Vagina (tissue), 2 donors: ENCODE measurements at regions not wholly inside any gene's neighbourhood (a gene's known extent, or its start where the extent isn't known, plus 50 kb on each side); places are given as distances from the start of the nearest gene placed in this dataset.
"Not testable (repeated sequence)": the region's sequence is repeated elsewhere in the genome, so short reads cannot be mapped to it uniquely, and the experiment has no call there.

Experiments used
- DNase-seq, 2 donors: peaks; one replicate each; pipeline ENCODE4 v3.0.0-alpha.2; 2017; ENCODE audit errors: extremely low spot score in 2 of 2
- H3K27ac ChIP-seq: fragments of 200-600 bp; sonication (generic); one replicate; pipeline ENCODE4 v1.5.1; 2019
- H3K27me3 ChIP-seq: fragments of 200-600 bp; sonication (generic); one replicate; pipeline ENCODE4 v1.5.1; 2019
- H3K36me3 ChIP-seq, 2 donors: fragments of 200-600 bp; sonication (generic); one replicate each; pipeline ENCODE4 v1.5.1; 2017 to 2019
- H3K4me1 ChIP-seq: fragments of 200-600 bp; sonication (generic); one replicate; pipeline ENCODE4 v1.5.1; 2019
- H3K4me3 ChIP-seq, 2 donors: fragments of 200-600 bp; sonication (generic); 1 replicate in 1 of 2; 2 replicates in 1 of 2; pipeline ENCODE4 v1.5.1; 2016 to 2019
- H3K9me3 ChIP-seq: fragments of 200-600 bp; sonication (generic); one replicate; pipeline ENCODE4 v1.5.1; 2019
- POLR2A ChIP-seq, 2 donors: fragments of 450-650 bp; IDR thresholded peaks; one replicate each; pipeline ENCODE4 v1.6.1; 2017; ENCODE audit warnings: antibody characterized with exemption in 2 of 2, mild to moderate bottlenecking in 2 of 2, moderate library complexity in 2 of 2
- POLR2AphosphoS5 ChIP-seq, 2 donors: sonication (generic); formaldehyde crosslinking; IDR thresholded peaks; one replicate each; pipeline ENCODE4 v1.9.0; 2017; ENCODE audit warnings: antibody characterized with exemption in 2 of 2, mild to moderate bottlenecking in 2 of 2, low read depth in 1 of 2; ENCODE audit not compliant: insufficient read depth in 1 of 2
- intact Hi-C: fragments of 100-400 bp; cut with DNase I; formaldehyde crosslinking; loops from one replicate; pipeline ENCODE4 v1.15.1; 2023
- TF ChIP-seq, protein P1 (sequence below), 3 experiments: fragments of 450-650 bp in 2 of 3; fragments of 200-600 bp in 1 of 3; sonication (generic) in 1 of 3; IDR thresholded peaks; one replicate each; pipeline ENCODE4 v1.5.1; 2017 to 2019; ENCODE audit warnings: antibody characterized with exemption in 3 of 3, mild to moderate bottlenecking in 2 of 3, moderate library complexity in 2 of 3

DNA sequence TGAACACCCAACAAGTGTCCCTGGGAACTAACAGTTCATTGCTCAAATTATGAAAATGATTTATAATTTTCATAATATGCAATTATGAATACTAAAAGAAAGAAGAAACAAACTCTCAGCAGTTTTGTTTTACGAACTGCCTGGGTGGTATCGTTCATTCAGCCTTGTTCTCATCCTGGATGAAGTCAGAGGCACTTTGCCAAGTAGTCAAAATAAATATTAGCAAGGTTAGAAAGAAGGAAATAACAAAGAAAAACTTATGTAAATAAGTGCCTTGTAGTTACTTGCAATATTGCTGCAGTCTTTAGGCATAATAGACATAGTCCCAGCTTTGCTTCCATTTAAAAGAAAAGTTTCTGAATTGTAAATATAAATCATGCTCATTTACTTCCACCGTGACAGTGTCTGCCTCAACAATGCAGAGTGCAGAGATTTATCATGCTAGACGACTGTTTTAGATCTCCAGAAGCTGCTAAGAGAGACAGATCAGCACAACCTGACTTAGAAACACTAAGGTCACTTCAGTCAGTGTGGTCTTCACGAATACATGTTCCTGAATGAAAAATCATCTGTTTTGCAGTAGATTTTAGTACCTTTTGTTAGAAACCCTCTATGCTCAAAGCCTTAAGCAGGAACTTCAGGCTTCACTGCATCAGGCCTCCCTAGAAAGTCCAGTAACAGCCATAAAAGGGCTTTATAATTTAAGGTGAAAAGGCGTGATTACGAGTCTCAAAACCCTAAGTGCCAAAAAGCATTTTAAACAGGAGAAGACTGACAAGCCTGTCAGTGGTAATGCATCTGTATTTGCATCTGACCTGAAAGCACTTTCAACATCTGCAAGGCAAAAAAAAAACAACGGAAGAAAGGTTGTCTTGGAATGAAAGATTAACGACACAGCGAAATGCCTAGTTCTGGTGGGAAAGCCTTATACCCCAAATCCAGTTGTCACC lies 92.1 kb downstream of the TMEM167A start:
- no peak overlapping the region for H3K27ac ChIP-seq
- no peaks in the 10 kb centered on the region for H3K9me3 ChIP-seq
- no peak overlapping the region for H3K4me3 ChIP-seq
- no peaks in the 10 kb centered on the region for H3K27me3 ChIP-seq
- intact Hi-C loops, result no loop called here
- H3K4me1 ChIP-seq, result no peaks in the 10 kb centered on the region
- no peak for DNase-seq
- H3K36me3 ChIP-seq, result no peaks in the 10 kb centered on the region
- TF ChIP-seq, protein P1, sequence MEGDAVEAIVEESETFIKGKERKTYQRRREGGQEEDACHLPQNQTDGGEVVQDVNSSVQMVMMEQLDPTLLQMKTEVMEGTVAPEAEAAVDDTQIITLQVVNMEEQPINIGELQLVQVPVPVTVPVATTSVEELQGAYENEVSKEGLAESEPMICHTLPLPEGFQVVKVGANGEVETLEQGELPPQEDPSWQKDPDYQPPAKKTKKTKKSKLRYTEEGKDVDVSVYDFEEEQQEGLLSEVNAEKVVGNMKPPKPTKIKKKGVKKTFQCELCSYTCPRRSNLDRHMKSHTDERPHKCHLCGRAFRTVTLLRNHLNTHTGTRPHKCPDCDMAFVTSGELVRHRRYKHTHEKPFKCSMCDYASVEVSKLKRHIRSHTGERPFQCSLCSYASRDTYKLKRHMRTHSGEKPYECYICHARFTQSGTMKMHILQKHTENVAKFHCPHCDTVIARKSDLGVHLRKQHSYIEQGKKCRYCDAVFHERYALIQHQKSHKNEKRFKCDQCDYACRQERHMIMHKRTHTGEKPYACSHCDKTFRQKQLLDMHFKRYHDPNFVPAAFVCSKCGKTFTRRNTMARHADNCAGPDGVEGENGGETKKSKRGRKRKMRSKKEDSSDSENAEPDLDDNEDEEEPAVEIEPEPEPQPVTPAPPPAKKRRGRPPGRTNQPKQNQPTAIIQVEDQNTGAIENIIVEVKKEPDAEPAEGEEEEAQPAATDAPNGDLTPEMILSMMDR (IDR thresholded peaks at IDR 0.05), result no peak
- TF ChIP-seq POLR2A (IDR thresholded peaks at IDR 0.05), result no peak
- TF ChIP-seq POLR2AphosphoS5 (IDR thresholded peaks at IDR 0.05; ENCODE audit: insufficient read depth in 1 of 2, low read depth in 1 of 2), result no peak

DNA sequence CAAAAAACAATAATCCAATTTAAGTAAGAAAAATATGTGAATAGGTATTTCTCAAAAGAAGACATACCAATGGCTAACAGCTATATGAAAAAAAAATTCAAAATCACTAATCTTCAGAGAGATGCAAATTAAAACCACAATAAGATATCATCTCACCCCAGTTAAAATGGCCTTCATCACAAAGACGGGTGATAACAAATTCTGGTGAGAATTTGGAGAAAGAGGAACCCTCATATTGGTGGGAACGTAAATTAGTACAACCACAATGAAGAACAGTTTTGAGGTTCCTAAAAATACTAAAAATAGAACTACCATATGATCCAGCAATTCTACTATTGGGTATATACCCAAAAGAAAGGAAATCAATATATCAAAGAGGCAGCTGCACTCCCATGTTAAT lies 94.3 kb downstream of the TMEM167A start:
- no peak overlapping the region for H3K27ac ChIP-seq
- TF ChIP-seq POLR2AphosphoS5 (IDR thresholded peaks at IDR 0.05; ENCODE audit: insufficient read depth in 1 of 2, low read depth in 1 of 2) (no peak), POLR2A (IDR thresholded peaks at IDR 0.05) (no peak)
- TF ChIP-seq, protein P1 (IDR thresholded peaks at IDR 0.05), result no peak
- no peak for DNase-seq
- no peaks in the 10 kb centered on the region for H3K36me3 ChIP-seq
- intact Hi-C loops, result no loop called here
- no peaks in the 10 kb centered on the region for H3K27me3 ChIP-seq
- no peak overlapping the region for H3K4me3 ChIP-seq
- H3K4me1 ChIP-seq, result no peaks in the 10 kb centered on the region
- no peaks in the 10 kb centered on the region for H3K9me3 ChIP-seq

DNA sequence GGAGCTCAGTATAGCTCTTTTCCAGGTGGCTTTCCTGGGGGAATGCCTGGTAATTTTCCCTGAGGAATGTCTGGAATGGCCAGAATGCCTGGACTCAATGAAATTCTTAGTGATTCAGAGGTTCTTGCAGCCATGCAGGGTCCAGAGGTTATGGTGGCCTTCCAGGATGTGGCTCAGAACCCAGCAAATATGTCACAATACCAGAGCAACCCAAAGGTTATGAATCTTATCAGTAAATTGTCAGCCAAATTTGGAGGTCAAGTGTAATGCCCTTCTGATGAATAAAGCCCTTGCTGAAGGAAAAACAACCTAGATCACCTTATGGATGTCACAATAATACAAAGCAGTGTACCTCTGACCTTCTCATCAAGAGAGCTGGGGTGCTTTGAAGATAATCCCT lies 100.3 kb downstream of the TMEM167A start:
- intact Hi-C loops, result not testable (repeated sequence)

DNA sequence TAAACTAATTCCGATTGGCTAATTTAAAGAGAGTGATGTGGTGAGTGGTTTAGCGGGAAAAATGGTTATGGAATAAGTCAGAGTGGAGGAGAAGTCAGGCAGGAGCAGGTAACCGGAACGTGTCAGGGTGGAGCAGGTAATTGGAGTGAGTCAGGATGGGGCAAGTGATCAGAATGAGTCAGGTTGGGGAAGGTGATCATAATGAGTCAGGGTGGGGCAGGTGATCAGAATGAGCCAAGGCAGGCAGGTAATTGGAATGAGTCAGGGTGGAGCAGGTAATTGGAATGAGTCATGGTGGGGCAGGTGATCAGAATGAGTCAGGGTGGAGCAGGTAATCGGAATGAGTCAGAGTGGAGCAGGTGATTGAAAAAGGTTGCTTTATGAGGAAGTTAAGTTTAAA lies 101.4 kb downstream of the TMEM167A start:
- no peak for DNase-seq
- Histone ChIP-seq H3K36me3 (no peaks in the 10 kb centered on the region), H3K4me1 (no peaks in the 10 kb centered on the region), H3K9me3 (peaks cover 8% of the 10 kb centered on the region), H3K4me3 (no peak overlapping the region), H3K27me3 (no peaks in the 10 kb centered on the region), H3K27ac (no peak overlapping the region)
- TF ChIP-seq POLR2A (IDR thresholded peaks at IDR 0.05) (no peak), POLR2AphosphoS5 (IDR thresholded peaks at IDR 0.05; ENCODE audit: insufficient read depth in 1 of 2, low read depth in 1 of 2) (no peak)
- TF ChIP-seq, protein P1 (IDR thresholded peaks at IDR 0.05), result no peak
- intact Hi-C loops, result no loop called here

More for the DNA sequence above, 100.3 kb downstream of the TMEM167A start:
- H3K36me3 ChIP-seq, H3K4me3 ChIP-seq, H3K9me3 ChIP-seq, H3K4me1 ChIP-seq, DNase-seq, H3K27me3 ChIP-seq, H3K27ac ChIP-seq: not testable (repeated sequence)

DNA sequence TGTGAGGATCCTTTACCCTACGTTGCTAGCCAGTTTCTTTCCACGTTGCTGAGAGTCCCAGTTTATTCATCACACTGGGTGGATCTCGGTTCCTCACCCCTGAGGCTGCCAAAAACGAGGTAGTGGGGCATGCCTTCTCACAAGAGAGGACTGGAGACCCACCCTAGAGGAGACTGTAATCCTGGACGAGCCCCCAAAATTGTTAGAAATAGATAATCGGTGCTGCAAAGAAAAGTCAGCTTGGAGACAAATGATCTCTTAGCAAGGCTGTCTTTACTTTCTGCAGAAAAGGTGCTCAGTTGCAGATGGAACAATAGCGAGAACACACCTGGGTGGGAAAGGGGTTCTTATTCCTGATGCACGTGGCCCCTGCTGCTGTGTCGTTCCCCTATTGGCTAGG lies 101.8 kb downstream of the TMEM167A start:
- H3K27me3 ChIP-seq, result no peaks in the 10 kb centered on the region
- TF ChIP-seq POLR2AphosphoS5 (IDR thresholded peaks at IDR 0.05; ENCODE audit: insufficient read depth in 1 of 2, low read depth in 1 of 2) (no peak), POLR2A (IDR thresholded peaks at IDR 0.05) (no peak)
- TF ChIP-seq, protein P1 (IDR thresholded peaks at IDR 0.05), result no peak
- H3K4me3 ChIP-seq, result no peak overlapping the region
- no peaks in the 10 kb centered on the region for H3K4me1 ChIP-seq
- H3K36me3 ChIP-seq, result no peaks in the 10 kb centered on the region
- no peak overlapping the region for H3K27ac ChIP-seq
- H3K9me3 ChIP-seq, result peaks cover 8% of the 10 kb centered on the region
- intact Hi-C loops, result no loop called here
- no peak for DNase-seq

DNA sequence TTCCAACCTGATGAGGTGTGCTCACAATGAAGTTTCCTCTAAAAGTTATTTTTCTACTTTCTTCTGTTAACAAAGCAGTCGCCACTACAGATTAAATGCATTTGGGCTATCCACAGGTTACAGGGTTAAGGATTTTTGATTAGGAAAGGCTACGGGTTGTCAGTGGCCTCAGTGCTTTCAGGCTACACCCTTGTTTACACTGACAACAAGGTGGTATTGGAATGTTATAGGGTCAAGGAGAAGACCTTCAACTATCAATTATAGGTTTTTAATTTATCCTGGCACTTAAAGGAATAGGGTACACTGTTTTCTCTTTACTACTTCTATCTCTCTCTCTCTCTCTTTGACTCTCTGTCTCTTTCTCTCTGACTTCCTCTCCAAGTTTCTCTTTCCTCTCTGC lies 102.8 kb downstream of the TMEM167A start:
- intact Hi-C loops, result not testable (repeated sequence)

More for the DNA sequence above, 102.8 kb downstream of the TMEM167A start:
- not testable (repeated sequence) for H3K36me3 ChIP-seq, H3K9me3 ChIP-seq, H3K4me1 ChIP-seq, H3K4me3 ChIP-seq, H3K27me3 ChIP-seq, H3K27ac ChIP-seq, DNase-seq
